ENCODE measurements at regions not wholly inside any gene's neighbourhood (a gene's known extent, or its start where the extent isn't known, plus 50 kb on each side); places are given as distances from the start of the nearest gene placed in this dataset.
"Not testable (repeated sequence)": the region's sequence is repeated elsewhere in the genome, so short reads cannot be mapped to it uniquely, and the experiment has no call there.

DNA sequence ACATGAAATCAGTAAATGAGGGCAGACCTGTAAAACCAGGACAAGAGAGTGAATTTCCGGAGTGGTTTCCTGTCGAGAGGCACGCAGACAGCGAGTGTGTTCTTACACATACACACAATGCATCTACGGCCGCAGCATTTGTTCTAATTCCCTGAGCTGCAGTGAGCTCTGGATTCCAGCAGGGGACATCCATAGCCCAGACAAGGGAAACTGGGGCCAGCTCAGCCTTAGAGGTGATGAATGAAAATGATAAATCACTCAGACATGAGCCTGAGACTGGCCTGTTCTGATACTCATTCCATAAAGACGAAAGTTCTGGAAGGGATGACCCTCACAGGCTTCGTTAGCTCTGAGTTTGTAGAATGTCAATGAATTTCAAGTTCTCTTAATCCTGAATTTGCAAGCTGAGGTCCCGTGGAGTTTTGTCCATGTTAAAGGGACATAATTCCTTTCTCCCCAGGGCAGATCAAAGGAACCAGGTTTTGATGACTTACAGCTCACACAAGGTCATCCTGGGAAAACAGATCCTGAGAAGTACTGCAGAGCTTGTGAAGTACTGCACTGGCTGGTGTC, 207.9 kb upstream of the C1orf87 start:
- peak in 42 of 51 donors; percentile 2 to 73 (median 37) for DNase-seq

DNA sequence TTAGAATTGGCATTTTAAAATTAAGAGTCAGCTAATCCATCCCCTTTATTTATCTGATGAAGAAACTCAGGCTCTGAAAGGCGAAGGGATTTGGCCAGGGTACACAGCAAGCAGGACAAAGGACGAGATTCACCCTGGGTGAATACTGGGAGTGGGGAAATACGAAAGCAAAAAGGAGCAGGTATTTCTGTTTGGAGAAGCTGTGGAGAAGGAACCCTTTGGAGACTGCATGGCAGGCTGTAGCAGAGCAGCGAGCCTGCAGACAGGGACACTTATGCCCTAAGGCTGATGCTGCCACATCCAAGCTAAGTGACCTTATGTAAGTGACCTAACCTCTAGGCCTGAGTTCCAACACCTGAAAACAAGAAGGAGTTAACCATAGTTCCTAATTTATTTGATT, 207.2 kb upstream of the C1orf87 start:
- peak in 2 of 51 donors; percentile 0 for DNase-seq

DNA sequence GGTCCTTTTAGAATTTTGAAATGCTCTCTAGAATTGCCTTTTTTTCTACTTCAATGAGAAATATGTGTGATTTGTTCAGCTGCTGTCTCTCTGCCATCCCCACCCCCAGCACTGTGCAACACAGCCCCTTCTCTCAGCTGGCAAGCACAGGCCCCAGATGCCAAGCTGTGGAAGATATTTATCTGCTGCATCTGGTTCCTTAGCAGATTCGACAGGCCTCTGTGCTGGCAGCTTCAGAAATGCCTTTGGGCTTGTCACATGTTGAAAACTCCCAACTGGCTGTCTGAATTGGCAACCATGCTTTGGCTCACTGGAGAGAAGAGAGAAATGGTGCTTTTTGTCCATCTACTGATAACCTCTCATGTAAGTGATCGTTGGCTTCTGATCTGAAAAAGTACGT, 206.7 kb upstream of the C1orf87 start:
- DNase-seq = peak in 5 of 51 donors; percentile 0 to 3 (median 1)

DNA sequence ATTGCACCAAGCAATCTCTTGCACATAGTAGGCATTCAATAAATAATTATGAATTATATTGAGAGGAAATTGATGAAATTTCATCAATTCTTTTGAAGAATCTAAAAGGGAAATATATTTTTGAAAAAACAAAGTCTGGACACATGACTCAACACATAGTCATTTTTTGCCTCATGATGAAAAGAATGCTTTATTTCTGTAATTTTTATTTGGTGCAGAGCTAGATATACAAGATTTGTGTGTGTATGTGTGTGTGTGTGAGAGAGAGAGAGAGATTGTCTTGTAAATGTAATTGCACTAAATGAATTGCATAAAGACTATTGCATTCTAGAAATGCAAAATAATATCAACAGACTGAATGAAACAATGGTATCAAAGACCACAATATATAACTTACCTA, 206.2 kb upstream of the C1orf87 start:
- DNase-seq = no peak

DNA sequence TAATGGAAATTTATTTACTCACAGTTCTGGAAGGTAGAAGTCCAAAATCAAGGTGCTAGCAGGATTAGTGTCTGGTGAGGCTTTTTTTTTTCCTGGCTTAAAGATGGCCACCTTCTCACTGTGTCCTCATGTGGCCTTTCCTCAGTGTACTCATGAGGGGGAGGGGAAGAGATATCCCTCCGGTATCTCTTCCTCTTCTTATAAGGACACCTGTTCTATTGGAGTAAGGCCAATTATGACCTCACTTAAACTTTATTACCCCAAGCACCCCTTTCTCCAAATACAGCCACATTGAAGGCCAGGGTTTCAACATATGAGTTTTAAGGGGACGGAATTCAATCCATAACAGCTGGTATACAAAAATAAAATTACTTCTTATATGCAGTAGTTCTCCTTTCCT, 203.7 kb upstream of the C1orf87 start:
- DNase-seq = no peak

DNA sequence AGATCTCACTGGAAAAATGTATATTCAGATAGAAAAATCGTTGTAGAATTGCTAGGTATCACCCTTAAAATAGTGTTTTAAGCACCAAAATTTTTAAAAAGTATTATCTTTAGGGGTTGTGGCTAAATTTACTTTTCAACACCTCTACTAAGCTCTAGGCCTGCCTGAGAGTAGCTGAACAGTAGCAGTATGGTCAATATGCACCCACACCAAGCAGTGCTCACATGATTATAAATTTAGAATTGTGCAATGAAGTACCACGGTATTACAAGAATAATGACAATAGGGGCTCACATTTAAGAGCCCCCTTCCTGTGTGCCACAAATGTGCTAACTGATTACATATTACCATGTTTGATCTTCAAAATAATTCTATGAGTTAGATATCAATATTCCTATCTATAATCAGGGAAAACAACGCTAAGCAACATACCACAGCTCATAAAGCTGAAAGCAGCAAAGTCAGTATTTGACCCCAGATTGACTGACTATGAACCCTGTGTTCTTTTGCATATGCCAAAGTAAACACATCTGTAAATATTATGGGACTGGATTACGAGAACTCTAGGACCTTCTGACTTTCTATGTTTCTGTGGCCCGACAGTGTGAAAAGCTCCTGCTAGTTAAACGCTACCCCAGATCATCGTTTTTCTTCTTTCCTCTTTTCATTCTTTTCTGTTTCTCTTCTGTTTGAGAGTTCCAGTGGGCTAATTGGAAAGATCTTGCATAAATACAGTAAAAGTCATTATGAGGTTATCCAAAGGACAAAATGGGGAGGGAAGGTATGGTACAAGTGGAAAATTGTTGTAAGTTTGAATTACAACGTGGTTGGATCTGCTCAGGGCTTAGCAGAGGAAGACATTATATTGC, 201.1 kb upstream of the C1orf87 start:
- no peak for DNase-seq

DNA sequence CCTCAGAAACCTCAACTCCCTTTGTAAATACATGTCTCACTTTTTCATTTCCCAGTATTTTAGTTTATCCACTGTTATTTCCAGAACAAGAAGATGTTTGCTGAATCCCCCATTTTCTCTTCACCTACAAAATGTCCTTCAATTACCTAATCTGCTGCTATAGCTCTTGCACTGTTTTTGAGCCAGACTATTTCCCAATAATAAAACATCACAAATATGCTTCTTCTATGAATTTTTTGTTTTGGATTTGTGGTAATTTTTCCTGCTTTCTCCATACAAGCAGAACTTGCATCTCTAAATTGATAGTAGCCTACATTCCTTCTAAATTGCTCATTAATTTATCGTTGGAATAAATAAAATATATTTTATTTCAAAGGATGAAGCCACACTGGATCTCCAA, 199.6 kb upstream of the C1orf87 start:
- no peak for DNase-seq

DNA sequence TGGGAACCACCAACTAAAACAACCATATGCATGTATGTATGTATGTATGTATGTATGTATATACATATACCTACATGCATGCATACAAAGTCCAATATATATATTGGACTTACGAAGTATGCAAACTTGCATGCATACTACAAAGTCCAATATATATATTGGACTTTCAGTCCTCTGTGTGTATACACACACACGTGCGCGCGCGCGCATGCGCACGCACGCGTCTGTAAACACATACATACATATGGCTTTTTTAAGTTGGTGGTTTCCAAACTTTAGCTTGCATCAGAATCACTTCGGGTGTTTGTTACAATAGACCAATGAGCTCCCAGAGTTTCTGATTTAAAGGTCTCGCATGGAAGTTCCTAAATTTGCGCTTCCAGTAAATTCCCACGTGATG, 197.5 kb upstream of the C1orf87 start:
- DNase-seq = no peak

DNA sequence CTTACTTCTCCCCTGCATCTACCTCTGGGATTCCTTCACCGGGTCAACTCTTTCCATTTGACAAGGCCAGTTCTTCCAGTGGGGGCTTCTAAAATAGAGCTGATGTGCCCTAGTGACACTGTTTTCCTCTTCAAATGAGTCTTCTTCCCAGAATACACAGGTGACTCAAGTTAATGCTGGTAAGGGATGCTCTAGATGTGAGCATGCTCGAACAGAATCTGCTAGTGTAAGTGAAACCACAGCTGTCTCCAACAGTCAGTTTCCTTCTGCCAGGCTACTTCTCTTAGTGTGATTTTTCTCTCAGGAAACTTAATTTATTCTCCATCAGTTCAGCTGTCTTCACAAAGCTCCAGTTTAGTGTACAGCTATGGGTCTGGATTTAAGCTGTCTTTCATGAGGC, 194.9 kb upstream of the C1orf87 start:
- DNase-seq = no peak

DNA sequence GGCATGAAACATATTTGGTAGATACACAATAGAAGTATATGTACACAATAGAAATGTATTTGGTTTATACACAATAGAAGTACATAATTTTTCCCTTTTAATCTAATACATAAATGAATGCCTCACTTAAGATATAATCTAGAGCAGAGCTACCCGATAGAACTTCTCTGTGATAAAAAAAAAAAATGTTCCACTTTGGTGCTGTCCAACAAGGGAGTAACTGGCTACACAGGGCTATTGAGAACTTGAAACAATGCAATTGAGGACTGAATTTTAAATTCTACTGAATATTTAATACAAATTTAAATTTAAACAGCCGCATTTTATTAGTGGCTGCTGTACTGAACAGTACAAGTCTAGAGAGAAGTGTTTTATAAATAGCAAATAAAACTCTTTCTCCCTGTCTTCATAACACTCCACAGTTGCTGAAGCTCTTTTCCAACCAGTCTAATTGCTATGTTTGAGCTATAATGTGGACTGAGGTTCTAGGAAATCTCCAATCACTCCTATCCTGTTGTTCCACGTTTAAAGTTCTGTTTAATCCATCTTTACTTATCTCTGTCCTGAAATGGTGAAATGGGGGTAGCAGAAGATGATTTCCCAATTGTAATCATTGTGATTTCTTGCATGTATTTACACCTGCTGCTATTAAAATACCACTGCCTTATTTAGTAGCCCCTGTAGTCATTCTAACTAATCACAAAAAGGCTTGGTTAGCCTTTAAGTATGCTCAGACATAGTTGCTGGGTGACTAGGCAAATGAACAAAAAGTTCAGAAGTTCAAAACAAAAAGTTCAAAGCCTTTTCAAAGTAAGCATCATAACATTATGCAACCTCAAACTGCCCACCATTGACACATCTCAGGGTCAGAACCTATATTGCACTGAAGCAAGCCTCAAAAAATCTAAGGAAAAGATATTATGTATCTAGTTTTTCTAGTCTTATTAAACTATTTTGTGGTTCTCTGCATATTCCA, 192.3 kb upstream of the C1orf87 start:
- no peak for DNase-seq

DNA sequence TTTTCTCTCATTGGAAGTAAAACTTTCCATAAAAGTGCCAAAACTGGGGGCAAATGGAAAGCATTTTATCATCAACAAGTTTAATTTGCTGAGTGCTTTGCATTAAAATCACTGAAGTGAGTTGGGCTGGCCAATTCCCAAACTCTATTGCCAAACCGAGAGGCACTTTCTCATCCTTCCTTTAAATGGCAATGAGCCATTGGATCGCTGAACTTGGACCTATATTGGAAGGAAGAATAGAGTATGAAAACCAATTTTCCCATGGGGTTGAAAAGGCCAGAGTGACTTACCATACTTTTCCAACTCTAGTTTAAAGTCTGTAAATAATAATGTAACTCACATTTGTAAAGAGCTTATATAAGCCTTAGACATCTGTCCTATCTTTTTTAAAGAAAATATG, 189.1 kb upstream of the C1orf87 start:
- no peak for DNase-seq

DNA sequence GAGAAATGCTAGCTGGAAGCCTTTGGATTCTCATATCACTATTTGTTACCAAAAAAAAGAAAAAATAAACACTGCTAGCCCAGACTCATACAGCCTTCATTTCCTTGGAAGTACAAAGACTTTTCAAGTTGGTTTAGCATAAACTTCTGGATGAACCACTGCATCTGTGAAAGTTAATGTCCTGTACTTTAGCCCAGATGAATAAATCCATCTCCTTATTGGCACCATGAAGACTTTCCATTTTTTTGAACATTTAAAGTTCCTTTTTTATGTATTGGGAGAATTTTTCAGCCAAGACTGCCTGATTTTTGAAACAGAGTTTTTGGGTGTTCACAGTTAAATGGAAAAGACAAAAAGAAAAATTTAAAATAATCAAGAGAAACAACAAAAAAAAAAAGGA, 184.0 kb upstream of the C1orf87 start:
- no peak for DNase-seq

DNA sequence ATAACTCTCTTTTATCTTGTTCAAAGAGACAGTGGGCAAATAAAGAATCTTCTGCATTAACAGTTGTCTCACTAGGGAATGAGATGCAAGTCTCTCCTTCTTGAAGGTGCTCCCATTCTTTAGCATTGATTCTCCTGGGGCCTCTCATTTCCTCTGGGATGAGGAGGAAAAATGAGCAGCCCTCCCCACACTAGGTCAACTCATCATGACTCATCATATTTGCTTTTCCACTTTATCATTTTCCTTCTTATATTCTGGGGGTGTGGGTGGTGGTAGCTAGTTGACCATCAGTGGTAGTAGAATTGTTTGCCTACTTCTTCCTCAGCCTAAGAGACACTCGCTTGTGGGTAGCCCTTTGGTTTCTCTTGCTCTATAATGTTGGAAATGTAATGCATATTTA, 182.0 kb upstream of the C1orf87 start:
- no peak for DNase-seq

DNA sequence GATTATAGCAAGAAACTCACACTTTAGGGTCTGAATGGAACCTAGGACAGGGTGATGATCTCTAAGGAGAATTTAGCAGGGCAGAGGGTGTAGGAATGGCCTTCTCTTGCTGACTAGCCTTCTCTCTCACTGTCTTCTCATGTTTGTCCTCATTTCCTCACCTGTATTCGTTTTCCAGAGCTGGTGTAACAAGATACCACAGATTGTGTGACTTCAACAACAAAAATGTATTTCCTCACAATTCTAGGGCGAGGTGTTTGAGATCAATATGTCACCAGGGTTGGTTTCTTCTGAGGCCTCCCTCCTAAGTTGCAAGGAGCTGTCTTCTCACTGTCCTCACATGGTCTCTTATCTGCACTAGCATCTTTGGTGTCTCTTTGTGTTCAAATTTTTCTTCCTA, 177.9 kb upstream of the C1orf87 start:
- no peak for DNase-seq

DNA sequence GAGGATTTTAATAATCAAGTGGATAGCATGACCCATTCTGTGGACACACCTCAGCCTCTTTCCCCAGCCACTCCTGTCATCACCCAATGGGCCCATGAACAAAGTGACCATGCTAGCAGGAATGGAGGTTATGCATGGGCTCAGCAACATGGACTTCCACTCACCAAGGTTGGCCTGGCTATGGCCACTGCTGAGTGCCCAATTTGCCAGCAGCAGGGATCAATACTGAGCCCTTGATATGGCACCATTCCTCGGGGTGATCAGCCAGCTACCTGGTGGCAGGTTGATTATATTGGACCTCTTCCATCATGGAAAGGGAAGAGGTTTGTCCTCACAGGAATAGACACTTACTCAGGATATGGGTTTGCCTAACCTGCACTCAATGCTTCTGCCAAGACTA, 173.9 kb upstream of the C1orf87 start:
- not testable (repeated sequence) for DNase-seq

DNA sequence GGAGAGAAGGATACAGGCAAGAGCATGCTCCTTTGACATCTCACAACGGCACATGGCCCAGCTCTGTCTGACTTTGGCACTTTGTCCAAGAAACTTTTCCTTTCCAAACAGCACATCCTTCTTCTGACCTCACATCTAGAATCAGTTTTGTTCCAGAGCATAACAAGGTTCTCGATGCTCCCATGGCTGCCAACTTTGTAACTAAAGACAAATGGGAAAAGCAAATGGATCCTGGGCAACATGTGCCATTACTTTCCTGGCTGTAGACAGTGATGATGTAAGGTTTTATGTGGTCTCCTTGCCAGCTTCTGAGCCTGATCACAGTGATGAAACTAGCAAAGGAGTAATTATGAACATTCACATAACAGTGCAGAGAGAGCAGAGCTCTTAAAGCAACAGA, 171.8 kb upstream of the C1orf87 start:
- DNase-seq = no peak

DNA sequence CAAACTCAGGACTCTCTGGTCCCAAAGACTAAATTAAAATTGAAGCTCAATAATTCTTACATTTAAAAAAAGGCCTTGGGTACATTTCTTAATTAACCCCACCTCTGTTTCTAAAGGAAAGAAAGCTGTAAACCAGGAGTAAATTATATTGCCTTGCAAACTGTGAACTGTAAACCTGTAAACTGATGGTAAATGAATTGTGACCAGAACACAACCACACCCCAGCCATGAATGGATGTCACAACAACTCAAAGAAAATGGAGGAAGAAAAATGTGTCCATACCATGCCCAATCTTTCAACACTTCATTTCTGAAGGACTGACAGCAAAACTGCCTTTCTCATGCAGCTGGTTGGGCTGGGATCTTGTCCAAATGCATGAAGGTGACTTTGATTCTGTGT, 171.3 kb upstream of the C1orf87 start:
- DNase-seq = no peak

DNA sequence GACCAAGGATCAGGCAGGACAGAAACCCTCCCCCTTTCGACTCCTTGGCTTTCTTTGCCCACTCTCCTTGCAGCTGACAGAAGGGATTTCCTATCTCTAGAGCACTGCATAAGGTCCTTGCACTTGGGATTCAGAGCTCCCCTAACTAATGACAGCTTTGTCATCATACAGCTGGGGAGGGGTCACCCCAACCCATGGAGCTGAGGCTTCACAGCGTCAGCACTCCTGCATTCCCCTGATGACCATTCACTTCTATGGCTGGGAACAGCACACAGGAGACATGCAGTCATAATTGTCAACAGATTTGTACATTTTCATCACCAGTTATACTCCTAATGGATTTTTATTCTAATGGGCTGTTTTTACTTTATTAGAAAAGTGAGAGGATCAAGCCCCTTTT, 161.7 kb upstream of the C1orf87 start:
- no peak for DNase-seq

DNA sequence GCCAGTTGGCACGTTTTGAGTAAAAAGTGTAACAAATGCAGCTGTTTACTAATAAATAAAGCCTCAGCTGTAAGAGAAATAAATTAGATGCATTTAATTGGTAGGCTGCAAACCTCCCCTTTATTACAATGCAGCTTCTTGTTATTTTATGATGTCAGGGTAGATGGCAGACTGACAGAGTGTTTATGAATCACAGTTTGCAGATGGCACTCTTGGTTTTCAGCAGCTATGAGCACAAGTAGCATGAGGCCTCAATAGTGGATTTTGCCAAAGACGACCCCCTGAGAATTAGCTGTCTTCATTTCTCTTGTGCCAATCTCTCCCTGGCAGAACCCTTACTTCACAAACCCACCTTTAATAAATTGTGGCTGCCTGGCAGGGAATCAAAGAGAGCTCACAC, 161.2 kb upstream of the C1orf87 start:
- no peak for DNase-seq

DNA sequence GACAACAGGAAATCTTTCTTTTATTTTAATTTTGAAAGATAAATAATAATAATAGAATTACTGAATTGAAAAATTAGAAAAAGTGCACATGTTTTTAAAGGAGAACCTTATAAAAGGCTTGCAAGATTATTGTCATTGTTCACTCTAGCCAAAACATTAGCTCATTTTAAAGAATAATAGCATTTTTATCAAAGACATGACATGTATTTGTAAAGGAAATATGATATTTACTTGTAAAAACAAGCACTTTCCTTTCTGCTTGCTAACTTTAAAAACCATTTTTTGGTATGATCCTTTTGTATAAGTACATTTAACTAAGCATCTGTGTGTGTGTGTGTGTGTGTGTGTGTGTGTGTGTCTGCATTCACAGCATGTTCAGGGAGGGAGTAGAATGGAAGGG, 156.3 kb upstream of the C1orf87 start:
- DNase-seq = no peak

DNA sequence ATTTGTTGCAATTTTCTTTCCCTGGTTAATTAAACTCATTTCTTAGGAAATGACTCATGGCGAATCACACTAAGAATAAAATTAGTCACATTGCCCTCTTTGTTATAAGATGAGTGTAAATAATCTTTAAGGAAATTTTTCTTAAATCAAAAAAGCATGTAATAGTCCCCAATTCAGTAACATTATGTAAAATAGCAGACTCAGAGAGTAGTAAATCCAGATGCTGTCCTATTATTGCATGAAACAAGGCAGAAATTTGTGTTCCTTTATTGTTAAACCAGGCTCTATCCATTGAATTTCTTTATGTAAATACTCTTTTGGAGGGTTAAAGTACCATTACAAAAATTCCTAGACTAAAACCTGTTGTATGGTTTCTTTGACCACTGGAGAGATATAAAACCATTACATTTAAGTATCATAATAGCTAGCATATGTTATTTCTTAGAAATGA, 154.5 kb upstream of the C1orf87 start:
- no peak for DNase-seq

DNA sequence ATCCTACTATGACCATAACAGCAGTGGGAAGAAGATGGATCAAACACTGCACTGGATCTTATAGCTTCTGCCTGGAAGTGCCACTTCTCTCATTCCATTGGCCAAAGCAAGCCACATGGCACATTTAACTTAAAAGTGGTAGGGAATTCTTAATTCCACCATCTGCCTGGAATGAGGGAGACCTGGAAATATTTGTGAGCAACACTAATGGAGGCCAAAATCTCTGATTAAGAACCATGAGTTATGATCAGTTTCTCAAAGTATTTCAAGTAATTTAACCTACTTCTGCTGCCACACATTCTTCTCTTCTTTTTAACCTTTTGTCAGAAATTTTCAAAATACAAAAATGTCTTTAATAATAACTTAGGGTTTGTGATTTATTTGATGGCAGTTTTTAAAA, 154.0 kb upstream of the C1orf87 start:
- DNase-seq = no peak
